ENCODE measurements at regions not wholly inside any gene's neighbourhood (a gene's known extent, or its start where the extent isn't known, plus 50 kb on each side); places are given as distances from the start of the nearest gene placed in this dataset.
A peak's percentile ranks its signal among the peaks of the same experiment; 100 is the strongest.

DNA sequence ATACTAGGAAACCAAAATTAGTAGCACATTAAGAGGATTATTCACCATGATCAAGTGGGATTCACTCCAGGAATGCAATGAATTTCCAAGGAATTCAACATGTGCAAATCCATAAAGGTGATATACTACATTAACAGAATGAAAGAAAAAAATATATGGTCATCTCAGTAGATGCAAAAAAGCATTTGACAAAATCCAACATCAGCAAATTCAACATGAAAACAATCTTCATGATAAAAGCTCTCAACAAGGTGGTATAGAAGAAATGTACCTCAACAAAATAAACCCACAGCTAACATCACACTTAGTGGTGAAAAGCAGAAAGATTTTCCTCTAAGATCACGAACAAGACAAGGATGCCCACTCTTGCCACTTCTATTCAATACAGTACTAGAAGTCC is 74.4 kb upstream of the PDE10A start:
- Histone ChIP-seq H2BK5ac (ENCODE audit: low read depth, low read length, poor library complexity, severe bottlenecking) (no peak overlapping the region), H3K4ac (ENCODE audit: low read depth, low read length) (no peak overlapping the region), H2AFZ (replicated peaks; ENCODE audit: low read length, poor library complexity) (no peak overlapping the region), H3K79me1 (ENCODE audit: low read depth in 1 of 2, low read length in 2 of 2) (no peaks in the 10 kb centered on the region), H2BK15ac (ENCODE audit: low read depth, low read length) (no peak overlapping the region), H3K9me3 (ENCODE audit: control insufficient read depth, insufficient read depth, low read length) (peaks cover 2% of the 10 kb centered on the region; the same call in 1 of the 2 replicates), H3K14ac (replicated peaks; ENCODE audit: low read depth, low read length) (no peak overlapping the region), H3K56ac (ENCODE audit: extremely low read depth, insufficient read depth, low read length) (no peak overlapping the region), H2AK5ac (ENCODE audit: low read depth, low read length) (no peak overlapping the region), H3K27ac (ENCODE audit: insufficient read depth, low read length) (no peak overlapping the region), H3K18ac (ENCODE audit: low read depth, low read length) (no peak overlapping the region), H3K23ac (ENCODE audit: low read depth, low read length) (no peak overlapping the region), H3K9me1 (ENCODE audit: insufficient read depth, low read length) (no peaks in the 10 kb centered on the region), H3K4me3 (ENCODE audit: insufficient read depth, low read depth, low read length) (no peak overlapping the region), H3K9ac (ENCODE audit: low read depth, low read length) (no peak overlapping the region), H4K91ac (ENCODE audit: insufficient read depth, low read depth, low read length) (no peak overlapping the region), H3K27me3 (ENCODE audit: control insufficient read depth, insufficient read depth, low read length) (peaks cover 7% of the 10 kb centered on the region), H3K4me1 (ENCODE audit: control insufficient read depth, insufficient read depth, low read length) (no peaks in the 10 kb centered on the region), H2AK9ac (replicated peaks; ENCODE audit: low read depth, low read length, poor library complexity) (no peak overlapping the region), H2BK20ac (ENCODE audit: low read depth, low read length) (no peak overlapping the region), H3K36me3 (ENCODE audit: control insufficient read depth, insufficient read depth, low read length) (no peaks in the 10 kb centered on the region), H4K8ac (ENCODE audit: low read depth in 2 of 2, low read length in 2 of 2) (no peak overlapping the region), H4K20me1 (ENCODE audit: insufficient read depth, low read length) (no peaks in the 10 kb centered on the region), H2BK120ac (ENCODE audit: low read depth, low read length) (no peak overlapping the region), H4K5ac (ENCODE audit: low read depth, low read length) (no peak overlapping the region), H3K4me2 (ENCODE audit: low read depth, low read length) (no peak overlapping the region)
- no TSS peak for BruUV-seq (replicated peaks)
- TF ChIP-seq, protein P1, sequence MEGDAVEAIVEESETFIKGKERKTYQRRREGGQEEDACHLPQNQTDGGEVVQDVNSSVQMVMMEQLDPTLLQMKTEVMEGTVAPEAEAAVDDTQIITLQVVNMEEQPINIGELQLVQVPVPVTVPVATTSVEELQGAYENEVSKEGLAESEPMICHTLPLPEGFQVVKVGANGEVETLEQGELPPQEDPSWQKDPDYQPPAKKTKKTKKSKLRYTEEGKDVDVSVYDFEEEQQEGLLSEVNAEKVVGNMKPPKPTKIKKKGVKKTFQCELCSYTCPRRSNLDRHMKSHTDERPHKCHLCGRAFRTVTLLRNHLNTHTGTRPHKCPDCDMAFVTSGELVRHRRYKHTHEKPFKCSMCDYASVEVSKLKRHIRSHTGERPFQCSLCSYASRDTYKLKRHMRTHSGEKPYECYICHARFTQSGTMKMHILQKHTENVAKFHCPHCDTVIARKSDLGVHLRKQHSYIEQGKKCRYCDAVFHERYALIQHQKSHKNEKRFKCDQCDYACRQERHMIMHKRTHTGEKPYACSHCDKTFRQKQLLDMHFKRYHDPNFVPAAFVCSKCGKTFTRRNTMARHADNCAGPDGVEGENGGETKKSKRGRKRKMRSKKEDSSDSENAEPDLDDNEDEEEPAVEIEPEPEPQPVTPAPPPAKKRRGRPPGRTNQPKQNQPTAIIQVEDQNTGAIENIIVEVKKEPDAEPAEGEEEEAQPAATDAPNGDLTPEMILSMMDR (conservative IDR thresholded peaks at IDR 0.05; ENCODE audit: low read depth, low read length), result no peak
- TF ChIP-seq RFX5 (IDR thresholded peaks at IDR 0.05; ENCODE audit: low read depth, low read length) (no peak), FOS (IDR thresholded peaks at IDR 0.05; ENCODE audit: low read depth, low read length) (no peak), MAFK (IDR thresholded peaks at IDR 0.05; ENCODE audit: low read depth, low read length) (peak; percentile 53)
- intact Hi-C loops (cut with micrococcal nuclease) (no loop called here), dilution Hi-C loops (cut with HindIII; ENCODE audit: low sequenced_read_pairs, unreplicated experiment) (no loop called here), in situ Hi-C loops (cut with MboI; ENCODE audit: low sequenced_read_pairs) (no loop called here)
- ChIA-PET CTCF (no interaction called here), POLR2A (ENCODE audit: unreplicated experiment) (interaction anchor here (0.6 kb wide), 1 partner anchor 25 kb away, joined by 16 read pairs; no protein-coding TSS in a partner anchor)
- WGBS, 2 experiments (ENCODE audit: extremely low coverage in 2 of 2, insufficient read length in 1 of 2), result no CpG with 5 or more reads among the region's 1 CpG
- DNase-seq (no peak), ATAC-seq (ENCODE audit: low read depth) (no peak)
